ENCODE measurements at regions not wholly inside any gene's neighbourhood (a gene's known extent, or its start where the extent isn't known, plus 50 kb on each side); places are given as distances from the start of the nearest gene placed in this dataset.
"Not testable (repeated sequence)": the region's sequence is repeated elsewhere in the genome, so short reads cannot be mapped to it uniquely, and the experiment has no call there.

DNA sequence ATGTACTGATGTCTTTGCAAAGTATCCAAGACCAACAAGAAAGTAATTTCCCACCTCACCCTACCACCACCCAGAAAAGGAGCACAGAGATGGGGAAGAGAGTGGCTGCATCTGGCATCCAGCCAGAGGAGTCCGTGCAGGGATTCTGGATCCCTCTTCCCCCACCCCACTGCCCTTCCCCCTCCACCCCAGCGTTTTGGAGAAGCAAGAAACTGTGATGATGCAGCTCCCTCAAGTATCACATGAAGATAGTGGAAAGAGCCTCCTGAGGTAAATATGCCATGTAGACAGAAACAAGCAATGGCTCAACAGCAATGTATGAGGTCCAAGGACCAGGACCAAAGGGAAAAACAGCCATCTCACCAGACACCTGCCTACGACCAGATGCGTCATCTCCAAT, 153.8 kb downstream of the DEPDC1B start:
- no peak for DNase-seq (ENCODE audit: extremely low read depth, low read depth)

DNA sequence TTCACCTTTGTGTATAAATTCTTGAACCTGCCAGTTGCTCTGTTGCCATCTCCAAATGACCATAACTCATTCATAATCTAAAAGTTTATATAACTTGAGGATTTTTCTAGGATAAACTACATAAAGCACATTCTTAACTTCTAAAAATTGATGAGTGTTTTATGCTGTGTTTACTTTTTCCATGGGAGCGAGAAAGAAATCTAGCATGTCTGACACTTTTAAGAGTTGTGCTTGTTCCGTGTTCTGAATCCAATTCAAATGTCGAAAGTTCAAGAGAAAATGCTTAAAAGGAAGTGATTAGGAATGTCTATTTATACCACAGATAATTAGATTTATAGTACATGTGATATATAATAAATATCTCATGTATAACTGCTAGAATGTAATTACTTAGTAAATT, 154.4 kb downstream of the DEPDC1B start:
- DNase-seq (ENCODE audit: extremely low read depth, low read depth) = no peak

DNA sequence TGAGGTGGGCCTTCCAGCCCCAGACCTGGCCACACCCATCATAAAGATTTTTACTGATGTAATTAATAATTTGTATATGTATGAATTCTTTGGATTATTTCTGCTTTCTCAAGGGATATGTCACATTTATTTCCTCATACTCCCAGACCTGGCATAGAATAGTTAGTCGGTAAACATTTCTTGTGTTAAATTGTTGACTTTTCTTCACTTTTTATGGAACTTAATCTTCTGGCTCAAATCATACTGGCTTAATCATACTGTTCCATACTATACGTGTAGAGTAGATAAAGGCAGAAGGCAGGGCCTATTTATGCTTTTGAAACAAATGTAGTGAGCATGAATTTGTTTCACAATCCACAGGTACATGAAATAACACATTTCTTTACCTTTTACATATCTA, 155.8 kb downstream of the DEPDC1B start:
- no peak for DNase-seq (ENCODE audit: extremely low read depth, low read depth)

DNA sequence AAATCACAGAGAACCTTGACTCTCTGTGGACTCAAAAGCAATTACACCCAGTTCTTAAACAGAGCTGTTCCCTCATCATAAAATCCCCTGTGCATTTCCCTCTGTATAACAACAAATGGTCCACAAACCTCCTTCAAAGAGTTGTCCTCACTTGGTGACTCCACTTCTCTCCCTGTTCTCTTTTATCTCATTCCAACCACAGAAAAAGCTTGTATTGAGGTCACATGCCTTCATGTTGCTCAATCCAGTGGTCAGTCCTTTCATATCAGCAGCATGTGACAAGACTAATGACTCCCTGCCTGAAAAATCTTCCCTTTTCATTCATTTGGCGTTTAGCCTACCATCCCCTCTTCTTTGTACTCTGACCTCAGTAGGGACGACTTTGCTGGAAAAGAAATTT, 158.0 kb downstream of the DEPDC1B start:
- peak; percentile 82 for DNase-seq (ENCODE audit: extremely low read depth, low read depth)

DNA sequence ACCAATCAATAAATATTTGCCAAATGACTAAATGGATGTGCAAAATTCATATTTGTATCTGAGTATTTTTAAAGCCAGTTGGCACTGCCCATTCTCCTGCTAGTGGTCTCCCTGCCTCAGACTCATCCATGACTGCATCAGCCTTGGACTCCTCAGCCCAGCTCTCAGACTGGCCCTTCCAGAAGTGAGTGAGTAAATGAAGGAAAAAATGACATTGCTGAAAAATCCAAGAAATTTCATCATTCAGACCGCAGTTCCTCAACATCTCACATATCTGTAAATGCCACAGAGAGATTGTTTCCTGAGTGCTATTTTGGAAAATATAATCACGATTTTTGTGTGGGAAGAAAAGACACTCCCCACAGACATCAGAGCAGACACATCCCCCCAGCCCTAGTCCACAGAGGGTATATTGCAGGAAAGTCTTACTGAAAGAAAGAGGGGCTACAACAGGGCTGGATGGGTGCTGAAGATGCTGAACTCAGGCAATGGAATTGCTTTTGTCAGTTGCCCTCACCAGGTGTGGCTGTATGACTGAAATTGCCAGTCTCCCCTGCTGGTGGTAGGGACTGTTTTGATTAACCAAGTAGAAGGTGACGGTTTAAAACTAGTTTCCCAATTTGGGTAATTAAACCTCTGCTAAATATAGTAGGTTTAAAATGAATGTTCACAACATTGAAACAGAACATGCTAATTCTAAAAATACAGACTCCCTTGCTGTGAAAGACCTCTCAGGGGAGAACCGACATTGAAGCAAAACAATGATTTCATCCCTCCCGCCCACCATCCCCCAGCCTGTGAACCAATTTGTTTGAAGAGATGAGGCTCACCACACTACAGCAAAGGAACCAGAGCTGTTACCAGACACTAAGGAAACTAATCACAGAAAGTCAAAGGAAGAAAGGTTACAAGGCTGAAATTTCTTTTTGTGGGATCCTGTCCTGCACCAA, 158.8 kb downstream of the DEPDC1B start:
- peak; percentile 94 for DNase-seq (ENCODE audit: extremely low read depth, low read depth)

DNA sequence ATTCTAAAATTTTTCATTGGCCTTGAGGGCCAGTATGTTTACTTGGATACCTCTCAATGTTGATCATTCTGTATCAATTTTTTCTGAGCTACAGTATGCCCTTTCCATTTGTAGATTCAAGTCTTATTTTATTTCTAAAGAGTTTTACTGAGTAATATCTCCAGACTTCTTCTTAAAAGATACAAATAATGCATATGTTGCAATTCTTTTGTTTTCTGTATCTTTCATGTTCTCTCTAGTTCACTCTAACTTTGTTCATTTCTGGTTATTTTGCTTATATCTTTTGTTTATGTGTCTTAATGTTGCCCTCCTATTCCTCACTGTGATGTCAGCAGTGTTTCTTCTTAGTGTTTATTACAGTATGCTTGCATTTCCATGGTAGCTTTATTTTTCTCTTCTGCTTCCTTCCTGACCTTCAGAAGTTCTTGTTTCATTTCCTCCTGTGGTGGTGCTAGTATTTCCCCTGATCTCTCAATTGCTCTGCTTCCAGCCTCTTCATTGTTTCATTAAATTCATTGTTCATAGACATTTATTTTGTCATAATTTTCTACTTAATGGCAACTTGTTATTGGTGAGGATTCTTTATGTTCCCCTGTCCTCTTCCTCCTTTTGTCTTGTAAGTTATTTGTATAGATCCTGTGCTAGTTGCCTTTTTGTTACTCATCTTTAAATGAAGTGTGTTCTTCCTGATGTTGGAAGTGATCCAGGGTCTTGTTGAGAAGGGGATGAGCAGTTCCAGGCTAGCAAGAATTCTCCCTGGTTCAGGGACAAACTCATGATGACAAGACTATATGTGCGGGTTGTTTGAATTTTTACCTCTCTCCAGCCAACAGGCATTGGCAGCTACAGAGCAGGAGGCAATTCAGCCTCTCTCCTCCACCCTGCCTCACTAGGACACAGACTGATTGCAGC, 160.8 kb downstream of the DEPDC1B start:
- peak; percentile 84 for DNase-seq (ENCODE audit: extremely low read depth, low read depth)

DNA sequence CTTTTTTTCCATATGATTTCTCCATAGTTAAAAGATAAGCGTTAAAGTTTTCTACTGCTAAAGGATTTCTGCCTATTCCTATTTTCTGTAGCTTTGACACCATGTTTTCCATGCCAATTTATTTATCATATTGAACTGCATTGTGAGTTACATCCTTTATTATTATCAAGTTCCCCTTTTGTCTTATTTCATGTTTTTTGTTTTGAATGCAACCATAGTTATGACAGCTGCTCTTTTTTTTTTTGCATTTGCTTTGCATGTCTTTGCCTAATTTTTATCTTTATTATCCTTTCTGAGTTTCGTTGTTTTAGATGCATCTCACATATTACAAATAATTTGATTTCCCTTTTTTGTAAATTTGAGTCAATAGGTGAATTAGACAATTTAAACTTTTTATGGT, 161.5 kb downstream of the DEPDC1B start:
- DNase-seq (ENCODE audit: extremely low read depth, low read depth) = no peak

DNA sequence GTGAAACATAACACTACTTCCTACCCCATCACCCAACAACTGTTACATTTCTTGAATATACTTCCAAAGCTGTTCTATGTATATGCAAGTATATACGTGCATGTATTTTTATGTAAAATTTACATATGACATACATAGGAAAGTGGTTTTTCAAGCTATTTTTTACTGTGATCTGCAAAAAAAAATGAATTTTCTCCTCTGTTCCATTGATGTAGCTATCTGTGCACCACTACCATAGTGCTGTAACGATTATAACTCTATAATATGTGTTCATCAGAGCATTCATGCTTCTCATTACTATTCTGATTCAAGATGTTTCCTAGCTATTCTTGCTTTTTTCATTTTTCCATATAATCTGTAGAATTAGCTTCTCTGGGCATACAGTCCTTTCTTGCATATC, 164.0 kb downstream of the DEPDC1B start:
- no peak for DNase-seq (ENCODE audit: extremely low read depth, low read depth)

DNA sequence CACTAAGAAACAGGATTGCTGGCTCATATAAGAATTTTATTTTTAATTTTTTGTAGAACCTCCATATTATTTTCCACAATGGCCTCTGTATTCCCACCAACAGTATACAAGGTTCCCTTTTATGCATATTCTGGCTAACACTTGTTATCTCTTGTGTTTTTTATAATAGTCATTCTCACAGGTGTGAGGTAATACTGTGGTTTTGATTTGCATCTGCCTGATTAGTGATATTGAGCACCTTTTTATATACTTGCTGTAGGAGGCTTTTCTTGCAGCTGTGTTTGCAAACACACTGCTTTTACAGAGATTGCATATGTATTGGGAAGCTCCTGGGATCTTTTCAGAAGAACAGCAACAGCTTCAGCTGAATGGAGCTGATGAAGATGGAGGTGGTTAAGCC, 164.8 kb downstream of the DEPDC1B start:
- no peak for DNase-seq (ENCODE audit: extremely low read depth, low read depth)

DNA sequence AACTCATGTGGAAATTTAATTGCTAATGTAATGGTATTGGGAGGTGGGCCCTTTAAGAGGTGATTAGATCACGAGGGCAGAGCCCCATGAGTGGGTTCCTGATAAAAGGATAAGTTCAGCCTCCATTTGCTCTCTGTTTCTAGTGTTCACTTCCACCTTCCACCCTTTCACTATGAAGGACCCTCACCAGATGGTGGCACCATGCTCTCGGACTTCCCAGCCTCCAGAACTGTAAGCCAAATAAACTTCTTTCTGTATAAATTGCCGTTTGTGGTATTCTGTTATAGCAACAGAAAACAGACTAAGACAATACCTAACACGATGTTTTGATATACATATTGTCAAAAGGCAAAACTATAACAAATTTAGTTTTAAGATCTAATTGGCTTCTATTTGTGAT, 166.2 kb downstream of the DEPDC1B start:
- no peak for DNase-seq (ENCODE audit: extremely low read depth, low read depth)

DNA sequence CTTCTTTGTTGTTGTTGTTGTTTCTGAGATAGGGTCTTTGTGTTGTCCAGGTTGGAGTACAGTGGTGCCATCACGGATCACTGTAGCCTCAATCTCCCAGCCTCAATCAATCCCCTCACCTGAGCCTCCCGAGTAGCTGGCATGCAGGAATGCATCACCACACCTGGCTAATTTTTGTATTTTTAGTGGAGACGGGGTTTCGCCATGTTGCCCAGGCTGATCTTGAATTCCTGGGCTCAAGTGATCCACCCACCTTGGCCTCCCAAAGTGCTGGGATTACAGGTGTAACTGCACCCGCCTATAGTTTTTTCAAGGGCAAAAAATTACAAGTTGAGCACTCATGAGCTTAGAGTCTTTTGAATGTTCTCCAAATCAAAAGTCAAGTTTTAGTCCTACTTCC, 167.2 kb downstream of the DEPDC1B start:
- not testable (repeated sequence) for DNase-seq (ENCODE audit: extremely low read depth, low read depth)

DNA sequence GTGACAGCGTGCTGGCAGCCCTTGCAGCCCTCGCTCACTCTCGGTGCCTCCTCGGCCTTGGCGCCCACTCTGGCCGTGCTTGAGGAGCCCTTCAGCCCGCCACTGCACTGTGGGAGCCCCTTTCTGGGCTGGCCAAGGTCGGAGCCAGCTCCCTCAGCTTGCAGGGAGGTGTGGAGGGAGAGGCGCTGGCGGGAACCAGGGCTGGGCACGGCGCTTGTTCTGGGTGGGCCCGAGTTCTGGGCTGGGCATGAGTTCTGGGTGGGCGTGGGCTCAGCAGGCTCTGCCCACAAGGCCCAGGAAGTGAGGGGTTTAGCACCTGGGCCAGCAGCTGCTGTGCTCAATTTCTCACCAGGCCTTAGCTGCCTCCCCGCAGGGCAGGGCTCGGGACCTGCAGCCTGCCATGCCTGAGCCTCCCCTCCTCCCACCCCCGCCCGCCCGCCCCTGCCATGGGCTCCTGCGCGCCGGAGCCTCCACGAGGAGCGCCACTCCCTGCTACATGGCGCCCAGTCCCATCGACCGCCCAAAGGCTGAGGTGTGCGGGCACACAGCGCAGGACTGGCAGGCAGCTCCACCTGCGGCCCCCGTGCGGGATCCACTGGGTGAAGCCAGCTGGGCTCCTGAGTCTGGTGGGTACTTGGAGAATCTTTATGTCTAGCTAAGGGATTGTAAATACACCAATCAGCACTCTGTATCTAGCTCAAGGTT, 169.7 kb downstream of the DEPDC1B start:
- not testable (repeated sequence) for DNase-seq (ENCODE audit: extremely low read depth, low read depth)

DNA sequence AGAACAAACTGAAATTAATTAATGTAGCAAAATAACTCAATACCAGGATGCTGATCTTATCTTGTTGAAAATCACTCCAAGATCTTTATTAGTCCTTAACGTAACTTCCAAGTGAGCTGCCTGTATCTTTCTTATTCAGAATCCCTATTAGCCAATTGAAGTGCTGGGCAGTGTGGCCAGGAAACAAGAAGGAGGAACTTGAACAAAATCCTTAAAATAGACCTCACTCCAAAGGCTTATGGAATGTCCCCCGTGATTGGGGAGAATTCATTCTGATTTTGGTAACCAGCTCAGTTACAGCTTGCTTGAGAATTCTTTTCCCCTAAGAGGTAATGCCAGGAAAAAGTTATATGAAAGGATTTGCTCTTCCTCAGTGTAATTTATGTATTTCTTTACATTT, 171.0 kb downstream of the DEPDC1B start:
- DNase-seq (ENCODE audit: extremely low read depth, low read depth) = no peak

DNA sequence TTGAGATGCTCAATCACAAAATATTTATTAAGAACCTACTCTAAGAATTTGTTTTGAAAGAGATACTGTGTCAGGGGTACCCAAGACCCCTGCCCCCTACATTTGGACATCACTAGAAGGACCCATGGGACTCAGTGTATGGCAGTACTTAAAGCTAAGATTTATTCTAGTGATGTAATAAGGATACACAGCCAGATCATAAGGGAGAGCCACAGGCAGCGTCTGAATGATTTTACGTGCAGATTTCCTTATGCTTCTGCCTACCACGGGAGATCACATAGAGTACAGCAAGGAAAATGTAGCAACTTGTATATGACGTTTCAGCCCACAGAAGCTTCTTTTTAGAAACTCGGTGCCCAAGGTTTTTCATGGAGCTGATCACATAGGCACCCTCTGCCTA, 172.9 kb downstream of the DEPDC1B start:
- DNase-seq (ENCODE audit: extremely low read depth, low read depth) = peak; percentile 30

DNA sequence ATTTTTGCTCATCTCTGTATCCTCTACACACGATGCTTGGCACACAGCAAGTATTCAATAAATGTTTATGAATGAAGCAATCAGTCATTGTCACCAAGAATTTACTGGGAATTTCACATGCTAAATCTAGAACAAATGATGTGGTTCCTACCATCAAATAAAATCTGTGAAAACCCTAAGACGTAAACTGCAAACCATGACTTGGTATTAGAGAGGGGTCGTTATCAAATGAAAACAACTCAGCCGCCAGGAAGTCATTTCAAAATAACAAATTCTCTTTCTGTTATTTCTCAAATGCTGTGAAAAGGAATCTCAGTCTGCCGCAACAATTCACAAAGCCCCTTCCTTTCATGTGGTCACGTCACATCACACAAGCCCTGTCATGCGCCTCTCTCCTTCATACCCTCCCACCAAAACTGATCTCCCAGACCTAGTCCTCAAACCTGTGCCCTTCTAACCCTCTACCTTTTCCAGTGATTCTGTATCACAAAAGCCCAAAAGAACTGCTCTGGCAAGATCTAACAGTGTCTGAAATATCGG, 173.6 kb downstream of the DEPDC1B start:
- DNase-seq (ENCODE audit: extremely low read depth, low read depth) = peak; percentile 90

DNA sequence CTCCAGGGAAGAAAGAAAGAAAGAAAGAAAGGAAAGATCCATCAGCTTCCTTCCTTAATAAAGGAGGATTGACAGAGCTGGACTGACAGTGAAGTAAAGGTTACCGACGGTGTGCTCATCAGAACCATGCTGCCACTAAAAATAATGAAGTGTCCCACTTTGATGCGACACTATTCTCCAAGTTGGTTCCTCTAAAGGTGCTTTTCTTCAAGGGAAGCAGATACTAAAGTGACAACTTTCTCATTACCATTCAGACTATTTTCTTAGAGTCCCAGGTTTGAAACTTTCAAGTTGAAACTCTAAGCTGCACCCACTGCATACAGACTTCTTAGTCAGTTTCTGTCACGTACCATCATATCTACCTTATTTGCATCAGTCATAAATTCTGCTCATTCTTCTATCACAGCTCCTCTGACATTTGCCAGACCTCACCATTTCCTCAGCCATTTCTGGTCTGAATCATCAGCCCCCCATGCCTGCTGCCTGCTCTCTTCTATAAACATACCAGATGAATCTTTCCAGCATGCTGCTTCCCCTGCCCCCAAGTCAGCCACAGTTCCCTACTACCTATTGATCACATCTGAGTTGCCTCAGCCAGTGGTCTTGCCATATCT, 177.6 kb downstream of the DEPDC1B start:
- no peak for DNase-seq (ENCODE audit: extremely low read depth, low read depth)

DNA sequence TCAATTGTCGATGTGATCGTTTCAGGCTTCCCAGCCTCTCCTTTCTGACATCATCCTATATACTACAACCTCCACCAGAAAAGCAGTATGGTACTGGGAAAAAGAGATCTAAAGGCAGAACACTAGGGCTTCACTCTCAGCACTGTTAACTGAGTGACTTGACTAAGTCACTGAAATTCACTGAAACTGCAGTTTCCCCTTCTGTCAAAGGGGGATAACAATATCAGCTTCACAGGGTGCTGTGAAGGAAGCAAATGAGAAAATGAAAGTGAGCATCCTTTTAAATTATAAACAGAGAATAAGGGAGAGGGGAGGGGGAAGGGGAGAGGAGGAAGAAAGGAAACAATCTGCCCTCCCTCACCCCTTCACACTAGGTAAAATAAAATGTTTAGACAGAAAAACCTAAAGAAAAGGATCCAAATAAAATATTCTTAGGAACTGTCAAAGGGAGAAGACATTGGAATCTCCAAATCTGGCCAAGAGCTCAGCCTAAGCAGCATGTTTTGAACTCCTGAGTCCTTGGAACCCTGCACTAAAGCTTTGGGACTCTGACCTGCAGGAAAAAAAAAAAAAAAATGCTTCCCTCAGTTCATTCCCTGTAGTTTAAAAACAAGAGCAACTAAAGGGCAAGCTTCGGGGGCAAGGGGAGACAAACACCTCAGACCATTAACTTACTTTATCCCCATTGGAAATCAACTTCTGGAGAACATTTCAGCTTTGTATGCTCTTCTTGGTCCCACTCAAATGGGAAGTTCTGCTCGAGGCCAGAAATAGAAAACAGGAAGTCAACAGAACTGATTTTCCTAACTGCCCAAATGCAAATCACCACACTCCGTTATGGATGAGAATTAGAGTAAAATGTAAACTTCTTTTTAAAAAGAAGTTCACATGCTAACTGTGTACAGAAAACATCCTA, 178.3 kb downstream of the DEPDC1B start:
- no peak for DNase-seq (ENCODE audit: extremely low read depth, low read depth)

DNA sequence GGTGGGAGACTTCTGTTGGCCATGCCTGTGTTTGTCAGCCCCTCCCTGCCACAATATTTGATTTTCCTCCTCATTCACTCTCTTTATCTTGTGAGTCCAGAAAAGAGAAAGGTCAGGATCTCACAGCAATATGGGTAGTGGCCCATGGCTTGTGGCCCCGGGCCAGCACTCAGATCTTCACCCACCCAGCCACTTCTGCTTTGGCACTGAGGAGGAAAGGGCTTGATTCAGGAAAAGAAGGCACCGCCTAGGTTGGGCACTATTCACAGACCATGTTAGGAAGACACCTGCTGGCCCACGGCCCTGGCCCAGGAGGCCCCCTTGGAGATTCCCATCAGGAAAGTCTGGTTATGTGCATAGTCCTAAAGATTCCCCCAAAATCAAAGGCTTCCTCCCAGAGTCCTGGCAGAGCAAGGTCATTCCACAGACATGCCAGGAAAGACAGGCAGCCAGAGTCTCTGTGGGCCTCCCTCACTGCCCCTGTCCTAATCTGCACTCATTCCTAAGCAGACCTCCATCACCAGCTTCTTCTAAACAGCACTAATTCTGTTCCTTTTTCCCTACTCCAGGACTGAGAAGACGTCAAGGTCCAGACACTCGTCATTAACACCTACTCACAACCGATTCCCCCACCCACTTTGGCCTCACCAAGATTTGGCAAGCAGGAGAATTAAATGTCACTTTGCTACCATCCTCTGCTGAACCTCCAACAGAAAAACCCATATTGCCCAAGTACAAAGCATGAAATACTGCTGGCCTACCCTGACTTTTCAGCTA, 179.3 kb downstream of the DEPDC1B start:
- peak; percentile 82 for DNase-seq (ENCODE audit: extremely low read depth, low read depth)

All from NCI-H460 (cell line).